Fibroblast of the aortic adventitia (primary cell): ENCODE measurements at regions not wholly inside any gene's neighbourhood (a gene's known extent, or its start where the extent isn't known, plus 50 kb on each side); places are given as distances from the start of the nearest gene placed in this dataset.

Source experiments
- DNase-seq: peaks from one replicate; pipeline ENCODE4 v3.0.0-alpha.2; 2010; ENCODE audit warnings: low read depth
- H3K4me3 ChIP-seq: 2 replicates; pipeline ENCODE4 v1.5.1; 2011; ENCODE audit warnings: low read depth, mild to moderate bottlenecking, control low read depth, low read length, moderate library complexity
- CTCF ChIP-seq: IDR thresholded peaks from 2 replicates; pipeline ENCODE4 v1.5.1; 2011; ENCODE audit warnings: mild to moderate bottlenecking, low read length, control low read depth, inconsistent platforms; ENCODE audit not compliant: insufficient read depth

- TF ChIP-seq CTCF: no peak
- H3K4me3 ChIP-seq: no peak overlapping the region
- DNase-seq: no peak
Measured at GRCh38 chr10:35898716-35899440, 256.8 kb upstream of the FZD8 start.

DNA sequence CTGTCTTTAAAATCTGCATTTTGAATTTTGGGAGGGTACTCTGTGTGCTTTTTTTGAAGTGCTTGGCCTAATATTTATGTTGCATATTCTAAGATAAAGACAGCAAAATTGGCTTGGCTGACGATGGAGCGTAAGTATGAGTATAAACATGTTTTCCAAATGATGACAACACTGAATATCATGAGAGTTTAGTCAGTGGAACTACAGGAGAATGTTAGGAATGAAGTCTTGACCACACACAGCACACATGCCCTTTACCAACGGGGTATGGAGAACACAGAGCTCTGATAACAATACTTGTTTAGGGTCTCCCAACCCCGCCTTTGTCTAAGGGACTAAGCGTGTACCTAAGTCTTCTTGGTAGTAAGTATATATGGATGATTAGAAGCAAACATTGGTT lies 253.9 kb upstream of the FZD8 start:
- no peak for TF ChIP-seq CTCF
- H3K4me3 ChIP-seq: no peak overlapping the region
- DNase-seq: peak; percentile 86

GRCh38 chr10:35895331-35895730 lies 253.2 kb upstream of the FZD8 start:
- TF ChIP-seq CTCF: no peak
- H3K4me3 ChIP-seq: no peak overlapping the region
- DNase-seq: peak; percentile 71

GRCh38 chr10:35892526-35892925 lies 250.4 kb upstream of the FZD8 start:
- H3K4me3 ChIP-seq: no peak overlapping the region
- DNase-seq: peak; percentile 21
- TF ChIP-seq CTCF: no peak

DNA sequence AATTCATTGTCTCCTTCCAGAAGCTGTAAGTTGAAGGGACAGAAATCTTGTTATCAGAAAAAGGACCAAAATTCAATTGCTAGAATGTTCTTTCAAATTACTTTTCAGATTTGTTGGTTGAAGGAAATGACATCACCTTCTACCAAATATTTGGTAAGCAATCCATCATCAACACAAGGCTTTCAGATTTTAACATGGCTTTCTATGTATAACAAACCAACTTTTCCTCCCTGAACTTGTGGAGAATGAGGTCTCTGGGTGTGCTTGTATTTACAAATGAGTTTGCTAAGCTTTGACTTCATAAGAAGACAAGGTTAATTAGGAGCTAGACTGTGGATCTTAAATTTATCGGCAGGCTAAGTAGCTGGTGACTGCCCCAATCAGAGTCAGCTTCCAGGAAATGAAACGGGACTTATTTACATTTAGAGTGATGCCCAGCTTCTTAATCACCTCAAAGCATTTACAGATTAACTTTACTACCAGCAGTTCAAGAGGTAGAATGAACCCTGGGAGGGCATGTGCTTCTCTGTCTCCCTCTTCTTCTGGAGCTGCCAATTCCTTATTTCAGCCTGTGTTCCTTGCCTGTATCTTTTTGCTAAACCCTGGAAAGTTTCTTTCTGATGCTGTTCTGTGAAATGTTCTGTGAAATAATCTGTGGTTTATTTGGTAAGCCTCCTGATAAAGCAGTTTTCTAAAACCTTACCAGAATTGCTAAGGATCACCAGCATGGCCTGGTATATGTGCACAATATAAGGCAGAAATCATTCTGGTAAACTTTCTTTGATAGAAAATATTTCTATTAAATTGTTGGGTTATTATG lies 248.8 kb upstream of the FZD8 start:
- no peak for DNase-seq
- H3K4me3 ChIP-seq: no peak overlapping the region
- no peak for TF ChIP-seq CTCF

GRCh38 chr10:35889971-35890675 lies 248.0 kb upstream of the FZD8 start:
- no peak for DNase-seq
- no peak for TF ChIP-seq CTCF
- no peak overlapping the region for H3K4me3 ChIP-seq
